SK-N-SH (cell line): ENCODE measurements at regions not wholly inside any gene's neighbourhood (a gene's known extent, or its start where the extent isn't known, plus 50 kb on each side); places are given as distances from the start of the nearest gene placed in this dataset.

Experiments used
- CTCF ChIA-PET: fragments of 300-600, 350-600 bp; formaldehyde crosslinking; extraction: SDS; loops from one replicate; lab custom pipeline; 2021; lab: Yijun Ruan, JAX
- POLR2A ChIA-PET: fragments of 350-600 bp; sonication (Branson Sonifier 250); formaldehyde crosslinking; extraction: SDS; loops from one replicate; lab custom pipeline; 2020; ENCODE audit warnings: antibody characterized with exemption, inconsistent platforms; lab: Yijun Ruan, JAX
- DNase-seq: peaks from one replicate; pipeline ENCODE4 v3.0.0; 2012
- H2AFZ ChIP-seq: fragments of 200-600 bp; sonication (generic); 2 replicates; pipeline ENCODE4 v1.8.1; 2016; ENCODE audit warnings: antibody characterized with exemption, mild to moderate bottlenecking, low read depth
- H3F3A ChIP-seq: fragments of 200-600 bp; sonication (generic); replicated peaks from 2 replicates; pipeline ENCODE3; 2016; ENCODE audit warnings: antibody characterized with exemption, mild to moderate bottlenecking; ENCODE audit not compliant: insufficient read depth
- H3K27ac ChIP-seq, 2 experiments: fragments of 200-500 bp in 1 of 2; fragments of 200-600 bp in 1 of 2; sonication (Bioruptor generic) in 1 of 2; sonication (generic), shearing (Covaris generic) in 1 of 2; 2 replicates each; pipeline versions ENCODE4 v1.5.1 to v1.6.1; 2014 to 2016; ENCODE audit warnings: low read depth in 2 of 2, inconsistent platforms in 1 of 2, low read length in 1 of 2, mild to moderate bottlenecking in 1 of 2, mixed read lengths in 1 of 2
- H3K27me3 ChIP-seq: fragments of 200-600 bp; sonication (generic), shearing (Covaris generic); 2 replicates; pipeline ENCODE4 v1.6.1; 2016; ENCODE audit warnings: mixed run types; ENCODE audit not compliant: insufficient read depth
- H3K36me3 ChIP-seq, 2 experiments: fragments of 200-500 bp in 1 of 2; fragments of 200-600 bp in 1 of 2; sonication (Bioruptor generic) in 1 of 2; sonication (generic) in 1 of 2; replicated peaks in 1 of 2; 2 replicates each; pipeline versions ENCODE3 to v1.5.1; 2014 to 2016; ENCODE audit warnings: low read length in 1 of 2, mild to moderate bottlenecking in 1 of 2; ENCODE audit not compliant: insufficient read depth in 2 of 2, control insufficient read depth in 1 of 2
- H3K4me1 ChIP-seq, 2 experiments: fragments of 200-500 bp in 1 of 2; fragments of 200-600 bp in 1 of 2; sonication (Bioruptor generic) in 1 of 2; sonication (generic), shearing (Covaris generic) in 1 of 2; 2 replicates each; pipeline versions ENCODE4 v1.5.1 to v1.6.1; 2014 to 2016; ENCODE audit warnings: low read depth in 1 of 2, low read length in 1 of 2, mixed run types in 1 of 2; ENCODE audit not compliant: insufficient read depth in 2 of 2, control insufficient read depth in 1 of 2
- H3K4me2 ChIP-seq: fragments of 200-600 bp; sonication (generic), shearing (Covaris generic); 2 replicates; pipeline ENCODE4 v1.6.1; 2017; ENCODE audit warnings: mixed run types
- H3K4me3 ChIP-seq, 2 experiments: fragments of 200-500 bp in 1 of 2; fragments of 200-600 bp in 1 of 2; sonication (Bioruptor generic) in 1 of 2; sonication (generic), shearing (Covaris generic) in 1 of 2; 2 replicates each; pipeline versions ENCODE4 v1.5.1 to v1.8.1; 2014 to 2016; ENCODE audit warnings: low read depth in 2 of 2, inconsistent platforms in 1 of 2, low read length in 1 of 2, mild to moderate bottlenecking in 1 of 2, mixed read lengths in 1 of 2, moderate library complexity in 1 of 2
- H3K79me2 ChIP-seq: fragments of 200-600 bp; sonication (generic); 2 replicates; pipeline ENCODE4 v1.8.1; 2017; ENCODE audit warnings: mild to moderate bottlenecking; ENCODE audit not compliant: insufficient read depth
- H3K9ac ChIP-seq: fragments of 200-600 bp; sonication (generic); 2 replicates; pipeline ENCODE4 v1.6.1; 2017; ENCODE audit warnings: mixed run types
- H3K9me2 ChIP-seq: fragments of 200-600 bp; sonication (generic); 2 replicates; pipeline ENCODE4 v1.6.1; 2017; ENCODE audit warnings: mixed run types
- H3K9me3 ChIP-seq: fragments of 200-600 bp; sonication (generic); 2 replicates; pipeline ENCODE4 v1.6.1; 2017; ENCODE audit warnings: mixed run types, mild to moderate bottlenecking, moderate library complexity
- H4K20me1 ChIP-seq: fragments of 200-600 bp; sonication (generic); 2 replicates; pipeline ENCODE4 v1.6.1; 2017; ENCODE audit warnings: mild to moderate bottlenecking, mixed run types; ENCODE audit not compliant: insufficient read depth
- CHD2 ChIP-seq: fragments of 150-350 bp; IDR thresholded peaks from 2 replicates; pipeline ENCODE4 v1.6.1; 2018; ENCODE audit warnings: low read length; ENCODE audit not compliant: partially characterized antibody
- ELF1 ChIP-seq: IDR thresholded peaks from 2 replicates; pipeline ENCODE4 v1.4.0; 2012
- EP300 ChIP-seq, 2 experiments: IDR thresholded peaks; 2 replicates each; pipeline versions ENCODE4 v1.4.0 to v1.6.1; 2012; ENCODE audit warnings: borderline replicate concordance in 1 of 2, low read depth in 1 of 2, low read length in 1 of 2
- EZH2phosphoT487 ChIP-seq: fragments of 200-600 bp; sonication (generic); IDR thresholded peaks from 2 replicates; pipeline ENCODE4 v1.6.1; 2017; ENCODE audit warnings: low read depth, mixed run types, mild to moderate bottlenecking, antibody characterized with exemption, moderate library complexity, borderline replicate concordance
- FOXJ3 ChIP-seq: sonication (generic); formaldehyde crosslinking; IDR thresholded peaks from 2 replicates; pipeline ENCODE4 v1.5.1; 2020; ENCODE audit warnings: mild to moderate bottlenecking, missing genetic modification reagents
- FOXM1 ChIP-seq: IDR thresholded peaks from 2 replicates; pipeline ENCODE4 v1.4.0; 2012; ENCODE audit warnings: low read depth, mild to moderate bottlenecking
- GATA2 ChIP-seq: sonication (generic); formaldehyde crosslinking; IDR thresholded peaks from 2 replicates; pipeline ENCODE4 v1.5.0; 2020; ENCODE audit warnings: mild to moderate bottlenecking, missing genetic modification reagents
- JUND ChIP-seq: IDR thresholded peaks from 2 replicates; pipeline ENCODE4 v1.4.0; 2012
- MEF2A ChIP-seq: IDR thresholded peaks from 2 replicates; pipeline ENCODE4 v1.4.0; 2012; ENCODE audit warnings: low read depth, borderline replicate concordance
- MXI1 ChIP-seq: IDR thresholded peaks from 2 replicates; pipeline ENCODE4 v1.6.1; 2012; ENCODE audit warnings: mild to moderate bottlenecking, low read depth, low read length, improper control_type of control experiment
- NFIC ChIP-seq: IDR thresholded peaks from 2 replicates; pipeline ENCODE4 v1.4.0; 2012; ENCODE audit warnings: borderline replicate concordance
- POLR2AphosphoS5 ChIP-seq: IDR thresholded peaks from 2 replicates; pipeline ENCODE4 v1.6.1; 2012; ENCODE audit warnings: low read depth, low read length
- RAD21 ChIP-seq: IDR thresholded peaks from 2 replicates; pipeline ENCODE4 v1.6.1; 2012; ENCODE audit warnings: mild to moderate bottlenecking, low read length
- RCOR1 ChIP-seq: fragments of 150-350 bp; IDR thresholded peaks from 2 replicates; pipeline ENCODE4 v1.6.1; 2017; ENCODE audit warnings: antibody characterized with exemption, low read length
- RFX5 ChIP-seq: IDR thresholded peaks from 2 replicates; pipeline ENCODE4 v1.6.1; 2012; ENCODE audit warnings: mild to moderate bottlenecking, improper control_type of control experiment, low read length
- RXRA ChIP-seq: IDR thresholded peaks from 2 replicates; pipeline ENCODE4 v1.4.0; 2012; ENCODE audit warnings: low read depth, mild to moderate bottlenecking, borderline replicate concordance
- SIN3A ChIP-seq: IDR thresholded peaks from 2 replicates; pipeline ENCODE4 v1.6.1; 2012; ENCODE audit warnings: low read depth, mild to moderate bottlenecking, low read length, moderate library complexity, borderline replicate concordance
- SMC3 ChIP-seq: IDR thresholded peaks from 2 replicates; pipeline ENCODE4 v1.6.1; 2012; ENCODE audit warnings: low read depth, low read length, improper control_type of control experiment
- TAF1 ChIP-seq: IDR thresholded peaks from 2 replicates; pipeline ENCODE4 v1.6.1; 2012; ENCODE audit warnings: low read depth, mild to moderate bottlenecking, low read length, moderate library complexity, borderline replicate concordance
- TCF12 ChIP-seq: IDR thresholded peaks from 2 replicates; pipeline ENCODE4 v1.4.0; 2012
- TEAD4 ChIP-seq: IDR thresholded peaks from 2 replicates; pipeline ENCODE4 v1.4.0; 2012; ENCODE audit warnings: mild to moderate bottlenecking, borderline replicate concordance; ENCODE audit not compliant: insufficient read depth
- YY1 ChIP-seq: IDR thresholded peaks from 2 replicates; pipeline ENCODE4 v1.4.0; 2012; ENCODE audit warnings: low read depth, mild to moderate bottlenecking
- WGBS: methylation state at CpG from one replicate; pipeline ENCODE4 v1.1.6; 2017; ENCODE audit warnings: low lambda C conversion rate; 5-methylcytosine and 5-hydroxymethylcytosine counted together
- TF ChIP-seq, protein P1 (sequence below): fragments of 150-350 bp; IDR thresholded peaks from 2 replicates; pipeline ENCODE4 v1.6.1; 2017; ENCODE audit warnings: antibody characterized with exemption, low read length, low read depth, borderline replicate concordance
- TF ChIP-seq, protein P2 (sequence below): IDR thresholded peaks from 2 replicates; pipeline ENCODE4 v1.4.0; 2012; ENCODE audit warnings: low read depth
- TF ChIP-seq, protein P3 (sequence below): fragments of 150-350 bp; IDR thresholded peaks from 2 replicates; pipeline ENCODE4 v1.6.1; 2016; ENCODE audit warnings: mild to moderate bottlenecking, low read depth, low read length

DNA sequence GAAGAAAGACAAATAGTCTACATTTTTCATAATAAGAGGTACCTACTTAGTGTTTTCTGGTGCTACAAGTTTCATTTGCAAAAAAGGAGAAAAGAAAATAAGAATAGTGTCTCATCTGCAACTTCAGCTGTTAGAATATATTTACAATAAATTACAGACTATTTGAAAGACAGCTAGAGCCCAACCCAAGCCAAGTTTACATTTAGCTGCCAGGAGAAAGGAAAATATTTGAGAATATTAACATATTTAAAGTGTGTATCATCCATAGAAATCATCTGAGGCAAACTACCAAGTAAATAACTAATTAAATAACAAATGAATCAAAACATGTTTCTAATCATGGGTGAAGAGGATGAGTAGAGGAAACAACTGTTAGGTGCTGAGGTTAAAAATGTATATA lies 209.2 kb upstream of the ZSWIM2 start:
- no peaks in the 10 kb centered on the region for H3K4me1 ChIP-seq
- H4K20me1 ChIP-seq = no peaks in the 10 kb centered on the region
- ChIA-PET CTCF (no interaction called here), POLR2A (no interaction called here)
- H3K4me3 ChIP-seq = no peak overlapping the region
- no peak overlapping the region for H3K9ac ChIP-seq
- DNase-seq = no peak
- 0 out of 2 replicates have a peak overlapping the region, but pooled peaks have one; percentile 0 for H2AFZ ChIP-seq
- H3K36me3 ChIP-seq = no peaks in the 10 kb centered on the region
- no peak for TF ChIP-seq NFIC
- TF ChIP-seq CHD2 = no peak
- no peak for TF ChIP-seq POLR2AphosphoS5
- TF ChIP-seq YY1 = no peak
- TF ChIP-seq RCOR1 = no peak
- TF ChIP-seq TAF1 = no peak
- TF ChIP-seq, protein P1, sequence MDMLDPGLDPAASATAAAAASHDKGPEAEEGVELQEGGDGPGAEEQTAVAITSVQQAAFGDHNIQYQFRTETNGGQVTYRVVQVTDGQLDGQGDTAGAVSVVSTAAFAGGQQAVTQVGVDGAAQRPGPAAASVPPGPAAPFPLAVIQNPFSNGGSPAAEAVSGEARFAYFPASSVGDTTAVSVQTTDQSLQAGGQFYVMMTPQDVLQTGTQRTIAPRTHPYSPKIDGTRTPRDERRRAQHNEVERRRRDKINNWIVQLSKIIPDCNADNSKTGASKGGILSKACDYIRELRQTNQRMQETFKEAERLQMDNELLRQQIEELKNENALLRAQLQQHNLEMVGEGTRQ = no peak
- TF ChIP-seq, protein P2, sequence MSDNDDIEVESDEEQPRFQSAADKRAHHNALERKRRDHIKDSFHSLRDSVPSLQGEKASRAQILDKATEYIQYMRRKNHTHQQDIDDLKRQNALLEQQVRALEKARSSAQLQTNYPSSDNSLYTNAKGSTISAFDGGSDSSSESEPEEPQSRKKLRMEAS = no peak
- TF ChIP-seq ELF1 = no peak
- TF ChIP-seq, protein P3, sequence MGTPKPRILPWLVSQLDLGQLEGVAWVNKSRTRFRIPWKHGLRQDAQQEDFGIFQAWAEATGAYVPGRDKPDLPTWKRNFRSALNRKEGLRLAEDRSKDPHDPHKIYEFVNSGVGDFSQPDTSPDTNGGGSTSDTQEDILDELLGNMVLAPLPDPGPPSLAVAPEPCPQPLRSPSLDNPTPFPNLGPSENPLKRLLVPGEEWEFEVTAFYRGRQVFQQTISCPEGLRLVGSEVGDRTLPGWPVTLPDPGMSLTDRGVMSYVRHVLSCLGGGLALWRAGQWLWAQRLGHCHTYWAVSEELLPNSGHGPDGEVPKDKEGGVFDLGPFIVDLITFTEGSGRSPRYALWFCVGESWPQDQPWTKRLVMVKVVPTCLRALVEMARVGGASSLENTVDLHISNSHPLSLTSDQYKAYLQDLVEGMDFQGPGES = no peak
- TF ChIP-seq FOXJ3 (CRISPR knock-in tag) = no peak
- no peak for TF ChIP-seq RFX5
- no peak for TF ChIP-seq RAD21
- TF ChIP-seq EP300 (IDR thresholded peaks at IDR 0.05; ENCODE audit: borderline replicate concordance in 1 of 2, low read depth in 1 of 2, low read length in 1 of 2) = no peak
- no peak for TF ChIP-seq MEF2A
- no peak for TF ChIP-seq GATA2
- TF ChIP-seq EZH2phosphoT487 = no peak
- TF ChIP-seq TCF12 = no peak
- H3F3A ChIP-seq = no peaks in the 10 kb centered on the region
- no peak overlapping the region for H3K4me2 ChIP-seq
- no peaks in the 10 kb centered on the region for H3K9me2 ChIP-seq
- H3K79me2 ChIP-seq = no peaks in the 10 kb centered on the region
- H3K27me3 ChIP-seq = no peaks in the 10 kb centered on the region
- H3K9me3 ChIP-seq = no peaks in the 10 kb centered on the region
- no peak overlapping the region for H3K27ac ChIP-seq

DNA sequence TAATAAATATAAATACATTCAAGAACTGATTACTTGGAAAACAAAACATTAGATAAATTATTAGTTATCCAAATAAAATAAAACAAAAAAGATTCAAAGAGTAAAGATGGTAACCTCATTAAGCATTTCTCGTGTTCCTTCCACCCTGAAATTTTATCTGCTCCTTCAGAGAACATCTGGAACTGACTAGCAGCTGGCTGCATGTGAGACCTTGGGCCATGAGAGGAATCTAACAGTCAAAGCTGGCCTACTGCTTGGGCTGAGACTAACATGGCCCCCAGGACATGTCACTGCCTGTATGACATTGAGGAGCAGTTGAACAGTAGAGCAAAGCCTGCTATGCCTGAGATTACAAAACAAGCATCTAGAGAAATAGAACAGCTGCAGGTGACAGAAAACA lies 208.5 kb upstream of the ZSWIM2 start:
- POLR2A ChIA-PET = no interaction called here
- H3K4me1 ChIP-seq = no peaks in the 10 kb centered on the region
- no peak overlapping the region for H3K4me2 ChIP-seq
- no peaks in the 10 kb centered on the region for H4K20me1 ChIP-seq
- no peaks in the 10 kb centered on the region for H3K27me3 ChIP-seq
- no peaks in the 10 kb centered on the region for H3K79me2 ChIP-seq
- H3K9me2 ChIP-seq = no peaks in the 10 kb centered on the region
- no peaks in the 10 kb centered on the region for H3F3A ChIP-seq
- H3K27ac ChIP-seq = no peak overlapping the region
- no peak overlapping the region for H2AFZ ChIP-seq
- DNase-seq = no peak
- no peaks in the 10 kb centered on the region for H3K9me3 ChIP-seq
- H3K36me3 ChIP-seq = no peaks in the 10 kb centered on the region
- CTCF ChIA-PET = no interaction called here
- no peak overlapping the region for H3K9ac ChIP-seq
- 58% methylated on average over 1 of the region's 1 CpG for WGBS
- H3K4me3 ChIP-seq = no peak overlapping the region
- TF ChIP-seq NFIC = no peak
- no peak for TF ChIP-seq CHD2
- TF ChIP-seq POLR2AphosphoS5 = no peak
- no peak for TF ChIP-seq RCOR1
- TF ChIP-seq TAF1 = no peak
- TF ChIP-seq, protein P2 = no peak
- TF ChIP-seq, protein P1 = no peak
- TF ChIP-seq MXI1 = no peak
- no peak for TF ChIP-seq FOXM1
- TF ChIP-seq RXRA = no peak
- TF ChIP-seq JUND = no peak
- no peak for TF ChIP-seq SIN3A
- no peak for TF ChIP-seq ELF1
- no peak for TF ChIP-seq SMC3
- no peak for TF ChIP-seq EP300 (IDR thresholded peaks at IDR 0.05; ENCODE audit: borderline replicate concordance in 1 of 2, low read depth in 1 of 2, low read length in 1 of 2)
- no peak for TF ChIP-seq TEAD4
